Gastroesophageal sphincter (tissue), 4 donors: ENCODE measurements at regions not wholly inside any gene's neighbourhood (a gene's known extent, or its start where the extent isn't known, plus 50 kb on each side); places are given as distances from the start of the nearest gene placed in this dataset.

ENCODE experiments used
- ATAC-seq: fragments of 150-250 bp; one replicate; pipeline ENCODE4 v1.9.1; 2016; ENCODE audit warnings: mild to moderate bottlenecking, moderate library complexity
- H3K27ac ChIP-seq, 4 donors: fragments of 200-600 bp; sonication (generic) in 3 of 4; 1 replicate in 3 of 4; 2 replicates in 1 of 4; pipeline ENCODE4 v1.5.1; 2016 to 2019
- H3K27me3 ChIP-seq: fragments of 200-600 bp; sonication (generic); one replicate; pipeline ENCODE4 v1.5.1; 2019
- H3K36me3 ChIP-seq, 2 donors: fragments of 200-600 bp; sonication (generic); one replicate each; pipeline ENCODE4 v1.5.1; 2019; ENCODE audit warnings: control low read depth in 1 of 2
- H3K4me1 ChIP-seq, 3 donors: fragments of 200-600 bp; sonication (generic); 1 replicate in 2 of 3; 2 replicates in 1 of 3; pipeline ENCODE4 v1.5.1; 2016 to 2019; ENCODE audit warnings: control low read depth in 2 of 3
- H3K4me3 ChIP-seq, 2 donors: fragments of 200-600 bp; sonication (generic); one replicate each; pipeline ENCODE4 v1.5.1; 2019; ENCODE audit warnings: mild to moderate bottlenecking in 1 of 2, moderate library complexity in 1 of 2
- H3K9me3 ChIP-seq, 3 donors: fragments of 200-600 bp; sonication (generic); one replicate each; pipeline ENCODE4 v1.5.1; 2017 to 2019; ENCODE audit warnings: control low read depth in 2 of 3
- CTCF ChIP-seq, 4 experiments: fragments of 200-600 bp in 2 of 4; fragments of 450-650 bp in 2 of 4; sonication (generic) in 1 of 4; IDR thresholded peaks; one replicate each; pipeline ENCODE4 v1.5.1; 2017 to 2019; ENCODE audit warnings: antibody characterized with exemption in 4 of 4, mild to moderate bottlenecking in 2 of 4, moderate library complexity in 2 of 4
- EP300 ChIP-seq: sonication (generic); formaldehyde crosslinking; IDR thresholded peaks from one replicate; pipeline ENCODE4 v1.6.1; 2017; ENCODE audit warnings: antibody characterized with exemption, mild to moderate bottlenecking
- POLR2A ChIP-seq, 2 donors: fragments of 450-650 bp; IDR thresholded peaks; one replicate each; pipeline ENCODE4 v1.6.1; 2017; ENCODE audit warnings: antibody characterized with exemption in 2 of 2, mild to moderate bottlenecking in 2 of 2, moderate library complexity in 1 of 2
- POLR2AphosphoS5 ChIP-seq: sonication (generic); formaldehyde crosslinking; IDR thresholded peaks from one replicate; pipeline ENCODE4 v1.6.1; 2017; ENCODE audit warnings: antibody characterized with exemption
- WGBS, 2 donors: methylation state at CpG; one replicate each; pipeline ENCODE4 v1.1.5; 2018; ENCODE audit warnings: low coverage in 1 of 2; 5-methylcytosine and 5-hydroxymethylcytosine counted together

- H3K27ac ChIP-seq, result peak overlapping the region in 3 of 4 donors; percentile 65 to 75 (median 73)
- ATAC-seq, result peak; percentile 94
Measured at GRCh38 chr1:198937231-198938031, 298.6 kb downstream of the PTPRC start.

DNA sequence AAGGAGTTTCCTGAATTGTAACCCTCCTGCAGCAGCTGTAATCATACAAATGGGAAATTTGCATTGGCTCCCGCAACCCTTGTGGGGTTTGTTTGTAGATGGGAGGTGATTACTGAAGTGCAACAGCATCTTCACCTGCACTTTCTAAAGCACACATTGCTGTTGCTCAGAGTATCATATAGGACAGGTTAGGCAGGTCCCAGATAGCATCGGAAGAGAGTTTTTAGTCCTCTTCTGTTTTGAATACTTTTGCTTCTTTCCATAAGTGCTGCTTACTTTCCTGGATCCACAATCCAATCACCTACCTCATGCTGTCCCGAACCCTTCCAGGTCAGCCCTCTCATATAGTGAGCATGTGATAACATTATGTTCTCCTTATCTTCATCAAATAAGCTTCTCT lies 300.4 kb downstream of the PTPRC start:
- 91 to 93% methylated on average over 1 to 3 of the region's 3 CpGs for WGBS, 2 donors
- Histone ChIP-seq H3K9me3 (no peaks in the 10 kb centered on the region), H3K27ac (no peak overlapping the region), H3K4me1 (peaks cover 0 to 30% (median 6%) of the 10 kb centered on the region in 3 donors), H3K27me3 (no peaks in the 10 kb centered on the region), H3K36me3 (no peaks in the 10 kb centered on the region), H3K4me3 (no peak overlapping the region)
- no peak for TF ChIP-seq POLR2A (IDR thresholded peaks at IDR 0.05)
- TF ChIP-seq POLR2AphosphoS5, result no peak
- no peak for TF ChIP-seq EP300
- TF ChIP-seq CTCF (IDR thresholded peaks at IDR 0.05), result no peak
- ATAC-seq, result no peak

More at GRCh38 chr1:198937231-198938031, 298.6 kb downstream of the PTPRC start:
- TF ChIP-seq EP300 (no peak), CTCF (IDR thresholded peaks at IDR 0.05) (no peak), POLR2AphosphoS5 (peak; percentile 64), POLR2A (IDR thresholded peaks at IDR 0.05) (peak; percentile 41 to 42)
- peaks cover 0 to 32% (median 6%) of the 10 kb centered on the region in 3 donors for H3K4me1 ChIP-seq
- peak overlapping the region; percentile 51 to 54 for H3K4me3 ChIP-seq
- WGBS, 2 donors, result 17 to 33% methylated on average over 2 to 5 of the region's 5 CpGs
- no peaks in the 10 kb centered on the region for H3K9me3 ChIP-seq
- no peaks in the 10 kb centered on the region for H3K36me3 ChIP-seq
- H3K27me3 ChIP-seq, result no peaks in the 10 kb centered on the region

DNA sequence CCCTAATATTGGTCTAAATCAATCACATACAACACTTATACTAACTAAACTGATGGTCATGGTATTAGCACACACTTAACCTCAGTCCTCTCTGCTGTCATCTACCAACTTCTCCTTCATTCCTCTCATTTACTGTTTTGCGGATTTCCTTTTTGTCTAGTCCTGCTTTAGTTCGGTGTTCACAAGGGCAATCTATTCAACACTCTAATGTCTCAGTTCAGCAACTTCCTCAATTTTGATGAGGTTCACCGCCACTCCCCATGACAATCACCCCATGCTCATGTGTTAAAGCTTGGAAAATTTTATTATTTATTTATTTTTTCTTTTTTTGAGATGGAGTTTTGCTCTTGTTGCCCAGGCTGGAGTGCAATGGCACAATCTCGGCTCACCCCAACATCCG lies 301.1 kb downstream of the PTPRC start:
- no peak for TF ChIP-seq EP300
- TF ChIP-seq POLR2A (IDR thresholded peaks at IDR 0.05), result no peak
- TF ChIP-seq CTCF (IDR thresholded peaks at IDR 0.05), result no peak
- no peak for TF ChIP-seq POLR2AphosphoS5
- Histone ChIP-seq H3K4me3 (no peak overlapping the region), H3K27ac (no peak overlapping the region), H3K27me3 (no peaks in the 10 kb centered on the region), H3K9me3 (no peaks in the 10 kb centered on the region), H3K36me3 (no peaks in the 10 kb centered on the region), H3K4me1 (peaks cover 0 to 23% (median 4%) of the 10 kb centered on the region in 3 donors)
- ATAC-seq, result no peak
- 92 to 95% methylated on average over 4 to 5 of the region's 5 CpGs for WGBS, 2 donors

DNA sequence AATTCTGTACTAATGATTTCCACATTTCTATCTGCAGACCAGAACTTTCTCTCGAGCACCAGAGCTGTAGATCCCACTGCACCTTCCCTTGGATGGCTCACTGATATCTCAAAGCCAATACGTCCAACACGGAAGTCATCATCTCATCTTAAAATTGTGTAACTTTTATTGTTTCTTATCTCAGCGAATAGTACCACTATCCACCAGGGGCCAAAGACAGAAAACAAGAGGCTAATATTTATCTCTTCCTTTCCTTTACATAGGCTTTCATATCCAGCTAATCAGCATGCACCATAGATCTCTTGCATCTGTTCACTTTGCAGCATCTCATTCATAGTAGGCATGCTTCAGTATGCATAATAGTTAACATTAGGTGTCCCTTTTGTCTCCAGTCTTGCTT lies 303.6 kb downstream of the PTPRC start:
- no peak overlapping the region for H3K4me3 ChIP-seq
- TF ChIP-seq EP300, result no peak
- no peak for TF ChIP-seq POLR2A (IDR thresholded peaks at IDR 0.05)
- no peak for TF ChIP-seq POLR2AphosphoS5
- TF ChIP-seq CTCF (IDR thresholded peaks at IDR 0.05), result no peak
- H3K27ac ChIP-seq, result no peak overlapping the region
- no peaks in the 10 kb centered on the region for H3K9me3 ChIP-seq
- H3K4me1 ChIP-seq, result peaks cover 0 to 4% (median 0%) of the 10 kb centered on the region in 3 donors
- H3K36me3 ChIP-seq, result no peaks in the 10 kb centered on the region
- no peaks in the 10 kb centered on the region for H3K27me3 ChIP-seq
- WGBS, 2 donors, result 90 to 91% methylated on average over 4 of the region's 4 CpGs
- ATAC-seq, result no peak
